Vagina (tissue), 2 donors: ENCODE measurements at regions not wholly inside any gene's neighbourhood (a gene's known extent, or its start where the extent isn't known, plus 50 kb on each side); places are given as distances from the start of the nearest gene placed in this dataset.

Source experiments
- DNase-seq, 2 donors: peaks; one replicate each; pipeline ENCODE4 v3.0.0-alpha.2; 2017; ENCODE audit errors: extremely low spot score in 2 of 2
- H3K27ac ChIP-seq: fragments of 200-600 bp; sonication (generic); one replicate; pipeline ENCODE4 v1.5.1; 2019
- H3K27me3 ChIP-seq: fragments of 200-600 bp; sonication (generic); one replicate; pipeline ENCODE4 v1.5.1; 2019
- H3K36me3 ChIP-seq, 2 donors: fragments of 200-600 bp; sonication (generic); one replicate each; pipeline ENCODE4 v1.5.1; 2017 to 2019
- H3K4me1 ChIP-seq: fragments of 200-600 bp; sonication (generic); one replicate; pipeline ENCODE4 v1.5.1; 2019
- H3K4me3 ChIP-seq, 2 donors: fragments of 200-600 bp; sonication (generic); 1 replicate in 1 of 2; 2 replicates in 1 of 2; pipeline ENCODE4 v1.5.1; 2016 to 2019
- H3K9me3 ChIP-seq: fragments of 200-600 bp; sonication (generic); one replicate; pipeline ENCODE4 v1.5.1; 2019
- POLR2A ChIP-seq, 2 donors: fragments of 450-650 bp; IDR thresholded peaks; one replicate each; pipeline ENCODE4 v1.6.1; 2017; ENCODE audit warnings: antibody characterized with exemption in 2 of 2, mild to moderate bottlenecking in 2 of 2, moderate library complexity in 2 of 2
- POLR2AphosphoS5 ChIP-seq, 2 donors: sonication (generic); formaldehyde crosslinking; IDR thresholded peaks; one replicate each; pipeline ENCODE4 v1.9.0; 2017; ENCODE audit warnings: antibody characterized with exemption in 2 of 2, mild to moderate bottlenecking in 2 of 2, low read depth in 1 of 2; ENCODE audit not compliant: insufficient read depth in 1 of 2
- intact Hi-C: fragments of 100-400 bp; cut with DNase I; formaldehyde crosslinking; loops from one replicate; pipeline ENCODE4 v1.15.1; 2023
- TF ChIP-seq, protein P1 (sequence below), 3 experiments: fragments of 450-650 bp in 2 of 3; fragments of 200-600 bp in 1 of 3; sonication (generic) in 1 of 3; IDR thresholded peaks; one replicate each; pipeline ENCODE4 v1.5.1; 2017 to 2019; ENCODE audit warnings: antibody characterized with exemption in 3 of 3, mild to moderate bottlenecking in 2 of 3, moderate library complexity in 2 of 3

DNA sequence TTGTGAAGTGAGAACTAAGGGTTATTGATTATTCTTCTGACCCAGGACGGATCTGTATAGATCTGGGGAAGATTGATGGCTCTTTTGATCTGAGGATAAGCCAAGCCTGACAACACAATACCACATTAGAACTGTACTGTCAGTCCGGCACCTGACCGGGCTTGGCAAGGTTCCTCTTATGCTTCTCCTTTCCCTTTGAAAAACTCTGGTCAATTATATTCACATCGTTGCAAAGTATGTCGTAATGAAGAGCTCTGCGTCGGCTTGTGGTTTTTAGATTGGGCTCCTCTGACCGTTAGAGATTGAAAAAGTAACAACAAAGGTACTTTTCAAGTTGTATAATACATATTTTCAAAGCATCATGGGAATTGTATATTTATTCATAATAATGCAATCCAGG lies 389.8 kb downstream of the NR2F2 start:
- Histone ChIP-seq H3K4me1 (no peaks in the 10 kb centered on the region), H3K27me3 (no peaks in the 10 kb centered on the region), H3K27ac (no peak overlapping the region), H3K4me3 (no peak overlapping the region), H3K36me3 (no peaks in the 10 kb centered on the region), H3K9me3 (no peaks in the 10 kb centered on the region)
- intact Hi-C loops: no loop called here
- TF ChIP-seq POLR2AphosphoS5 (IDR thresholded peaks at IDR 0.05; ENCODE audit: insufficient read depth in 1 of 2, low read depth in 1 of 2) (no peak), POLR2A (IDR thresholded peaks at IDR 0.05) (no peak)
- TF ChIP-seq, protein P1, sequence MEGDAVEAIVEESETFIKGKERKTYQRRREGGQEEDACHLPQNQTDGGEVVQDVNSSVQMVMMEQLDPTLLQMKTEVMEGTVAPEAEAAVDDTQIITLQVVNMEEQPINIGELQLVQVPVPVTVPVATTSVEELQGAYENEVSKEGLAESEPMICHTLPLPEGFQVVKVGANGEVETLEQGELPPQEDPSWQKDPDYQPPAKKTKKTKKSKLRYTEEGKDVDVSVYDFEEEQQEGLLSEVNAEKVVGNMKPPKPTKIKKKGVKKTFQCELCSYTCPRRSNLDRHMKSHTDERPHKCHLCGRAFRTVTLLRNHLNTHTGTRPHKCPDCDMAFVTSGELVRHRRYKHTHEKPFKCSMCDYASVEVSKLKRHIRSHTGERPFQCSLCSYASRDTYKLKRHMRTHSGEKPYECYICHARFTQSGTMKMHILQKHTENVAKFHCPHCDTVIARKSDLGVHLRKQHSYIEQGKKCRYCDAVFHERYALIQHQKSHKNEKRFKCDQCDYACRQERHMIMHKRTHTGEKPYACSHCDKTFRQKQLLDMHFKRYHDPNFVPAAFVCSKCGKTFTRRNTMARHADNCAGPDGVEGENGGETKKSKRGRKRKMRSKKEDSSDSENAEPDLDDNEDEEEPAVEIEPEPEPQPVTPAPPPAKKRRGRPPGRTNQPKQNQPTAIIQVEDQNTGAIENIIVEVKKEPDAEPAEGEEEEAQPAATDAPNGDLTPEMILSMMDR (IDR thresholded peaks at IDR 0.05): no peak
- no peak for DNase-seq

DNA sequence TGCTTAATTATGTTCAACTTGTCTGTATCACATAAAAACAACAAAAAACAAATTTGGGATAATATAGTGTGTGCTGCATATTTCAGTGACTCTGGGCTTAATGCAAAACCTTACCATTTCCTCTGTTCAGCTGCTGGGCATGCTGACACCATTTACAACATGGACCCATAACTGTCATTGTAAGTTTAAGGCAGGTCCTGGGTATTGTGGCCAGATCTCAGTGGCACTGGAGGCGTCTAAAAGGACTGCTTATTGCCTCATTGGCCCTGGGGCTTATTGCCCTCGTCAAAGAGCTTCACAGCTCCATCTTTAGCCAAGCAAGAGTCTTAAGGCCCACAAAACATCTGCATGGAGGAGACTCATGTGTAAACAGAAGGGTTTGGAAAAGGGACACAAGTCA lies 390.2 kb downstream of the NR2F2 start:
- H3K9me3 ChIP-seq: no peaks in the 10 kb centered on the region
- H3K27me3 ChIP-seq: no peaks in the 10 kb centered on the region
- H3K4me3 ChIP-seq: no peak overlapping the region
- no peak overlapping the region for H3K27ac ChIP-seq
- TF ChIP-seq, protein P1 (IDR thresholded peaks at IDR 0.05): no peak
- TF ChIP-seq POLR2A (IDR thresholded peaks at IDR 0.05) (no peak), POLR2AphosphoS5 (IDR thresholded peaks at IDR 0.05; ENCODE audit: insufficient read depth in 1 of 2, low read depth in 1 of 2) (no peak)
- no peaks in the 10 kb centered on the region for H3K4me1 ChIP-seq
- DNase-seq: no peak
- no peaks in the 10 kb centered on the region for H3K36me3 ChIP-seq
- intact Hi-C loops: no loop called here

DNA sequence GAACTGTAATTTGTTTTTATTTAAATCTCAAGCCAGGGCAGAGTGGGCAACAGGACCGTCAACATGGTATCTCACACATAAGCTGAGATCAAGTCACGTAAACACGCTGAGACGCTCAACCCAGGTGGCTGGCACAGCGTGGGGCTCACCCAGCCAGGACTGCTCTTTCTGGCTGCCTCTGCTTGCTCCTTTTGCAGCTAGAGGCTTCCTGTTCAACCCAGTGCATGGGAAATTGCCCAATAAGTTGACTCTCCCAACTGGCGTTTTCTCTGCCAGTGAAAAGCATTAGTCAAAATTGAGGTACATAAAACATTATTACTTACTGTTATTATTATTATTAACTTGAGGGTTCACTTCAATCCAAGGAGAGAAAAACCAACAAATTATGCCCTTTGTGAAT lies 398.1 kb downstream of the NR2F2 start:
- H3K27ac ChIP-seq: no peak overlapping the region
- intact Hi-C loops: no loop called here
- TF ChIP-seq POLR2AphosphoS5 (IDR thresholded peaks at IDR 0.05; ENCODE audit: insufficient read depth in 1 of 2, low read depth in 1 of 2) (no peak), POLR2A (IDR thresholded peaks at IDR 0.05) (no peak)
- TF ChIP-seq, protein P1 (IDR thresholded peaks at IDR 0.05): no peak

DNA sequence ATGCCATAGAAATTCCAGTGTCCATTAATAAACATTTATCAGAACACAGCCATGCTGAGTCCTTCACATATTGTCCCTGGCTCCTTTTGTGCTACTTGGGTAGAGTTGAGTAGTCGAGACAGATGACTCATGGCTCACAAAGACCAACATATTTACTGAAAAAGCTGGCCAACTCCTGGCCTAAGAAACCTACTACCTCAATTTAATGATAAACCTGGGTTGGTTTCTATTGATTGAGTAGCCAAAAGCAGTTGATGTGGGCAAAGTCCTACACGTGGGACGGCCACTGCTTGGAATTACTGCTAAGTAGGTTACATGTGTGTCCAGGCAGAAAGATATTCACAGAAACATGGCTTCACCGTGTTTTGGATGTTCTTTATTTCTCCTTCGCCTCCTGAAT lies 402.2 kb downstream of the NR2F2 start:
- intact Hi-C loops: no loop called here
- Histone ChIP-seq H3K27me3 (no peaks in the 10 kb centered on the region), H3K4me3 (no peak overlapping the region), H3K36me3 (no peaks in the 10 kb centered on the region), H3K4me1 (no peaks in the 10 kb centered on the region), H3K27ac (no peak overlapping the region), H3K9me3 (no peaks in the 10 kb centered on the region)
- no peak for DNase-seq
- TF ChIP-seq, protein P1 (IDR thresholded peaks at IDR 0.05): no peak
- no peak for TF ChIP-seq POLR2A (IDR thresholded peaks at IDR 0.05)
- TF ChIP-seq POLR2AphosphoS5 (IDR thresholded peaks at IDR 0.05; ENCODE audit: insufficient read depth in 1 of 2, low read depth in 1 of 2): no peak

More for the DNA sequence above, 398.1 kb downstream of the NR2F2 start:
- Histone ChIP-seq H3K9me3 (no peaks in the 10 kb centered on the region), H3K27me3 (no peaks in the 10 kb centered on the region), H3K4me1 (no peaks in the 10 kb centered on the region), H3K36me3 (no peaks in the 10 kb centered on the region), H3K4me3 (no peak overlapping the region)
- DNase-seq: no peak

DNA sequence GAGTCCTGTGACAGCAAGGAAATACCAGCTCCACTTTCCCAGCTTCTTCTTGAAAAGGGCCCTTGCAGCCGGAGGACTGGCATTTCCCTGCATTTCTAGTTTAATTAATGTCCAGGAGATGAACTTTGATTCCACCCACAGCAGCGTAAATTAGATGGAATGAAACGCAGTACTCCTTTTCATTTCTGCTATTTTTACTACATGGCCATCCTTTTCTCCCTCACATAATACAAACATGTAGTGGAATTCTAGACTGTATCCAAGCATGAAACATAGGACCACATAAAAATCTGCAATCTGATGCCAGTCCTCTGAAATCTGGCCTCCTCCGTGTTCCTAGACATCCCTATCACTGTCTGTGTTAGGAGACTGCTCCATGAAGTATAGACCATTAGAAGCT lies 403.2 kb downstream of the NR2F2 start:
- Histone ChIP-seq H3K36me3 (no peaks in the 10 kb centered on the region), H3K4me1 (no peaks in the 10 kb centered on the region), H3K27ac (no peak overlapping the region), H3K9me3 (no peaks in the 10 kb centered on the region), H3K4me3 (no peak overlapping the region), H3K27me3 (no peaks in the 10 kb centered on the region)
- no peak for DNase-seq
- TF ChIP-seq, protein P1 (IDR thresholded peaks at IDR 0.05): no peak
- TF ChIP-seq POLR2A (IDR thresholded peaks at IDR 0.05) (no peak), POLR2AphosphoS5 (IDR thresholded peaks at IDR 0.05; ENCODE audit: insufficient read depth in 1 of 2, low read depth in 1 of 2) (no peak)
- intact Hi-C loops: no loop called here
